HG03439 (cell line): ENCODE measurements at regions not wholly inside any gene's neighbourhood (a gene's known extent, or its start where the extent isn't known, plus 50 kb on each side); places are given as distances from the start of the nearest gene placed in this dataset.

Source experiments
- ATAC-seq: cut with Tn5 transposase; IDR thresholded peaks from one replicate; pipeline ENCODE4 v1.9.1; 2021; ENCODE audit warnings: mild to moderate bottlenecking, moderate library complexity; ENCODE audit not compliant: unreplicated experiment

- no peak for ATAC-seq
Measured at GRCh38 chr13:77384999-77385398, 58.1 kb upstream of the MYCBP2 start.

DNA sequence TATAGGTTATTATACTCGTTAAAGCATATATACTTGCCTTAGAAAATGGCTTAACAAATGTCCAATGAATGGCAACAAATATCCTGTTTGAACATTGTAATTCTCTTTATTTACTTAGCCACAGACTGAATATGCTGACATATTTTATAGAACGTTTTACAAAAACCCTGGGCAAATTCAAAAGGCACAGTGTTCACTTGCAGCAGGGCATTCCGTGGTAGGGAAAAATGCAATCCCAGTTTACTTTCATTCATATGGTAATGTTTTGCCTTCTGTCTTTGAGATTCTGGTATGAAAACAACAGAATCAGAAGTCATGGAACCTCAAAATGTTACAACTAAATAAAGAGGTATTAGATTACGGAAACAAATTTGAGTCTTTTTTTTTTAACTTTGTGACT is 56.2 kb upstream of the MYCBP2 start:
- ATAC-seq, result no peak

DNA sequence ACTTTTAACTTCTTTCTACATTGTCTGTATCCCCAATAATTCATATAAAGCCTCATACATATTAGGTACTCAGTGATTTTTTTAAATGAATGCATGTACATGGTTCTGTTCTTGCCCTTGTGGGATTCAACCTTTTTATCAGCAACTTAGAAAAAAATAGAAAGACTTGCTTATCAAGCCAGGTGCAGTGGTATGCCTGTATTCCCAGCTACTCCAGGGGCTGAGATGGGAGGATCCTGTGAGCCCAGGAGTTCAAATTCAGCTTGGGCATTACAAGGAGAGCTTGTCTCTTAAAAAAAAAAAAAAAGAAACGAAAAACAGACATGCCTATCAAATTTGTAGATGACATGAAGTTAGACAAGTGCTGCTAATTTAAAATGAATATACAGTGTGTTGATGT is 54.2 kb upstream of the MYCBP2 start:
- ATAC-seq, result no peak

DNA sequence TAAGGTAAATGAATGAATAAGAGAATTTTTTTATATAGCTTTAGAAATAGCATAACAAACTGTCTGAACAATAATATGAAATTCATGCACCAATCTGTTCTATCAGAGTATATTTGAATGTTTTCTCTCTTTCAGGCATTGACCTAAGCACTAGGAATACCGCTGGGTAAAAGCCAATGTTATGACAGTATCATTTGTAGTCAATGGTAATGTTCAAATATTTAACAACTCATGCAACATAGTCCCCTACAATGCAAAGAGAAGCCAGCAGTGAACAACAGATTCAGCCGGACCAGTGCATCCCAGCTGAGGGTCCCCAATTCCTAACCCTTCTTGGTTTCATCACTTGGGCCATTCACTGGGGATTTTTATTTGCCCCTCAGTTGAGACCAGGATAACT is 52.6 kb upstream of the MYCBP2 start:
- ATAC-seq, result no peak

GRCh38 chr13:77378662-77379061 is 51.8 kb upstream of the MYCBP2 start:
- ATAC-seq, result no peak

- ATAC-seq, result no peak
Measured at GRCh38 chr13:77377016-77377415, 50.1 kb upstream of the MYCBP2 start.
